OCI-LY1 (cell line): ENCODE measurements at regions not wholly inside any gene's neighbourhood (a gene's known extent, or its start where the extent isn't known, plus 50 kb on each side); places are given as distances from the start of the nearest gene placed in this dataset.

ENCODE experiments used
- H2AFZ ChIP-seq: fragments of 200-600 bp; sonication (generic), shearing (Covaris generic); 2 replicates; pipeline ENCODE4 v1.6.0; 2014; ENCODE audit warnings: antibody characterized with exemption, mild to moderate bottlenecking, low read length
- H3F3A ChIP-seq: fragments of 200-600 bp; sonication (generic), shearing (Covaris generic); 2 replicates; pipeline ENCODE4 v1.6.0; 2014; ENCODE audit warnings: mild to moderate bottlenecking, antibody characterized with exemption, low read length, moderate library complexity; ENCODE audit not compliant: insufficient read depth
- H3K27ac ChIP-seq: fragments of 200-600 bp; sonication (generic); 2 replicates; pipeline ENCODE4 v1.5.1; 2014; ENCODE audit warnings: low read length, mixed run types, mild to moderate bottlenecking, low read depth; ENCODE audit not compliant: poor library complexity, severe bottlenecking
- H3K27me3 ChIP-seq: fragments of 200-600 bp; sonication (generic); 2 replicates; pipeline ENCODE4 v1.6.0; 2014; ENCODE audit warnings: antibody characterized with exemption, mild to moderate bottlenecking, low read length, moderate library complexity; ENCODE audit not compliant: insufficient read depth
- H3K36me3 ChIP-seq: fragments of 200-600 bp; sonication (generic); 2 replicates; pipeline ENCODE4 v1.6.1; 2014; ENCODE audit warnings: mild to moderate bottlenecking, antibody characterized with exemption, low read length, moderate library complexity, mixed read lengths; ENCODE audit not compliant: insufficient read depth
- H3K4me1 ChIP-seq: fragments of 200-600 bp; sonication (generic); 2 replicates; pipeline ENCODE4 v1.5.1; 2014; ENCODE audit warnings: mild to moderate bottlenecking, low read length, moderate library complexity; ENCODE audit not compliant: insufficient read depth, severe bottlenecking
- H3K4me2 ChIP-seq: fragments of 200-600 bp; sonication (generic), shearing (Covaris generic); 2 replicates; pipeline ENCODE4 v1.6.1; 2014; ENCODE audit warnings: low read length
- H3K4me3 ChIP-seq: fragments of 200-600 bp; sonication (generic); 2 replicates; pipeline ENCODE4 v1.5.1; 2014; ENCODE audit warnings: low read length, low read depth, mild to moderate bottlenecking, mixed read lengths; ENCODE audit not compliant: poor library complexity, severe bottlenecking
- H3K79me2 ChIP-seq: fragments of 200-600 bp; shearing (Covaris generic); 2 replicates; pipeline ENCODE4 v1.6.1; 2016; ENCODE audit warnings: mixed run types, low read length, mixed read lengths; ENCODE audit not compliant: insufficient read depth
- H3K9ac ChIP-seq: fragments of 200-600 bp; sonication (generic), shearing (Covaris generic); 2 replicates; pipeline ENCODE4 v1.6.1; 2014; ENCODE audit warnings: mild to moderate bottlenecking, low read length, mixed read lengths
- H3K9me2 ChIP-seq: fragments of 200-600 bp; sonication (generic), shearing (Covaris generic); 2 replicates; pipeline ENCODE4 v1.6.1; 2014; ENCODE audit warnings: low read depth, mild to moderate bottlenecking, low read length, mixed read lengths
- H3K9me3 ChIP-seq: fragments of 200-600 bp; shearing (Covaris generic); 2 replicates; pipeline ENCODE4 v1.6.1; 2014; ENCODE audit warnings: low read length, mixed read lengths
- H4K20me1 ChIP-seq: fragments of 200-600 bp; sonication (generic), shearing (Covaris generic); 2 replicates; pipeline ENCODE4 v1.6.0; 2016; ENCODE audit warnings: mild to moderate bottlenecking, low read length; ENCODE audit not compliant: insufficient read depth
- CTCF ChIP-seq: fragments of 200-600 bp; sonication (generic), shearing (Covaris generic); IDR thresholded peaks from 2 replicates; pipeline ENCODE4 v1.5.1; 2017; ENCODE audit warnings: mild to moderate bottlenecking, antibody characterized with exemption, low read length, moderate library complexity, mixed read lengths
- EZH2 ChIP-seq: fragments of 200-600 bp; sonication (generic), shearing (Covaris generic); IDR thresholded peaks from 2 replicates; pipeline ENCODE4 v1.8.0; 2017; ENCODE audit warnings: borderline replicate concordance, mixed run types, mild to moderate bottlenecking, antibody characterized with exemption, low read length, moderate library complexity, mixed read lengths

GRCh38 chr10:118246332-118247295 is 95.5 kb downstream of the FAM204A start:
- Histone ChIP-seq H3K9ac (no peak overlapping the region), H3K27me3 (no peaks in the 10 kb centered on the region), H3K4me2 (no peak overlapping the region), H3K9me3 (no peaks in the 10 kb centered on the region), H4K20me1 (no peaks in the 10 kb centered on the region), H3K27ac (no peak overlapping the region), H3K4me1 (no peaks in the 10 kb centered on the region), H3K36me3 (no peaks in the 10 kb centered on the region), H3K79me2 (no peaks in the 10 kb centered on the region), H3K4me3 (no peak overlapping the region), H3K9me2 (no peaks in the 10 kb centered on the region), H2AFZ (no peak overlapping the region), H3F3A (no peaks in the 10 kb centered on the region)
- TF ChIP-seq CTCF (no peak), EZH2 (no peak)

GRCh38 chr10:118243907-118244306 is 98.2 kb downstream of the FAM204A start:
- H3K9ac ChIP-seq = no peak overlapping the region
- H3K9me2 ChIP-seq = no peaks in the 10 kb centered on the region
- no peaks in the 10 kb centered on the region for H3K79me2 ChIP-seq
- no peak overlapping the region for H3K27ac ChIP-seq
- no peaks in the 10 kb centered on the region for H3F3A ChIP-seq
- TF ChIP-seq EZH2 (no peak), CTCF (no peak)
- no peaks in the 10 kb centered on the region for H3K4me1 ChIP-seq
- no peak overlapping the region for H2AFZ ChIP-seq
- H4K20me1 ChIP-seq = no peaks in the 10 kb centered on the region
- H3K4me3 ChIP-seq = no peak overlapping the region
- no peaks in the 10 kb centered on the region for H3K36me3 ChIP-seq
- no peaks in the 10 kb centered on the region for H3K27me3 ChIP-seq
- H3K4me2 ChIP-seq = no peak overlapping the region
- H3K9me3 ChIP-seq = no peaks in the 10 kb centered on the region

- no peaks in the 10 kb centered on the region for H3K9me2 ChIP-seq
- H3K9me3 ChIP-seq = no peaks in the 10 kb centered on the region
- no peaks in the 10 kb centered on the region for H3K36me3 ChIP-seq
- H3K27ac ChIP-seq = no peak overlapping the region
- H3K9ac ChIP-seq = no peak overlapping the region
- TF ChIP-seq CTCF (peak; percentile 90), EZH2 (no peak)
- H3K4me3 ChIP-seq = no peak overlapping the region
- no peaks in the 10 kb centered on the region for H3K4me1 ChIP-seq
- no peaks in the 10 kb centered on the region for H3K27me3 ChIP-seq
- no peak overlapping the region for H3K4me2 ChIP-seq
- H4K20me1 ChIP-seq = no peaks in the 10 kb centered on the region
- H3F3A ChIP-seq = no peaks in the 10 kb centered on the region
- H2AFZ ChIP-seq = no peak overlapping the region
- no peaks in the 10 kb centered on the region for H3K79me2 ChIP-seq
Measured at GRCh38 chr10:118241229-118242137, 100.6 kb downstream of the FAM204A start.
